Activated CD4-positive, alpha-beta T cell treated with anti-CD3 and anti-CD28 coated beads, Interleukin-2, amount 50 U/mL, for 1 hour (primary cell): ENCODE measurements at regions not wholly inside any gene's neighbourhood (a gene's known extent, or its start where the extent isn't known, plus 50 kb on each side); places are given as distances from the start of the nearest gene placed in this dataset.

ENCODE experiments used
- DNase-seq: peaks from one replicate; pipeline ENCODE4 v3.0.0-alpha.2; 2020

DNA sequence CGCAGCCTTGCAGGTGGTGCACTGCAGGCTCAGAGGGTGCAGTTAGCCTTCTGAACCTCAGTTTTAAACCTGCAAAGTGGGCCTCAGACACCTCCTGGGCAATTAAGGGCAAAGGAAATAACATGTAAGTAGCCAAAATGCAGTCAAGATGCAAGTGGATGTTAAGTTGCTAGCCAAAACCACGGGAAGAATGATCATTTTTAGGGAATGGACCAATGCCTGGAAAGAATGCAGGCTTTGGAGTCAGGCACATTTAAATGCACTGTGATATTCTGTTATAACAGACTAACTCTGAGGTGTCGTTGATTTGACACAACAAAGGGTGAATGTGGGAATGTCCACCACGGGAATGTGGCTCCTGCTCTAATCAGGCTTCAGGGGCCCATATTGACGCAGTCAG, 57.9 kb upstream of the PTGFRN start:
- no peak for DNase-seq

GRCh38 chr1:116852367-116852766, 57.3 kb upstream of the PTGFRN start:
- no peak for DNase-seq

DNA sequence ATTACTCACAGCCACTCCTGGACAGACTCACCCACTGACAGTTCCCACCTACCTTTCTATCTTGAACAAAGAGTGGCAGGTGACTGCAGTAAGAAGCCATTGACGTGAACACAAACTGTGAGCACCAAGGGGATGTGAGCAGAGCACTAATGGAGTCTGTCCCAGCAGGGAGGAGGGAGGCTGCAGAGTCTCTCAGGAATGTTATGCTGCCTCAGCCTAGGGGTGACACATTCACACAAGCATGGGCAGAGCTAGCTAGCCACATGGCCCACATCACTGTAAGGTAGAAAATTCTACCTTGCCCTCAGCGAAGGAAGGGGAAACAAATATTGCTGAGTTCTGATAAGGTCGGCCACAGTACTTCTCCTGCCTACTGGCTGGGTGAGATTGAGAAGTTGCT, 56.8 kb upstream of the PTGFRN start:
- no peak for DNase-seq

GRCh38 chr1:116853680-116854402, 55.9 kb upstream of the PTGFRN start:
- DNase-seq, result no peak

DNA sequence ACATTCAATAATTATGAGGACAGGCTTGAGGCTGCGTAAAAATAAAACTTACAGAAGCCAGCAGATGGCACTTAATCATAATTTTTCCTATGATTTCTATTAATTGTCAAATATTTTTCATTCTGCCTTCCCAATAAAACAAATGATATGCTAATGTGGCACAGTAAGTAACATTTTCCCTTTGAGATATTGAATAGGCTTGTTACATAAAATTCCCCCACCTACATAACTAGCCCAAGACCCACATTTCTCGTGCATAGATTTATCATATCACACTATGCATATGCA, 55.4 kb upstream of the PTGFRN start:
- DNase-seq, result no peak

DNA sequence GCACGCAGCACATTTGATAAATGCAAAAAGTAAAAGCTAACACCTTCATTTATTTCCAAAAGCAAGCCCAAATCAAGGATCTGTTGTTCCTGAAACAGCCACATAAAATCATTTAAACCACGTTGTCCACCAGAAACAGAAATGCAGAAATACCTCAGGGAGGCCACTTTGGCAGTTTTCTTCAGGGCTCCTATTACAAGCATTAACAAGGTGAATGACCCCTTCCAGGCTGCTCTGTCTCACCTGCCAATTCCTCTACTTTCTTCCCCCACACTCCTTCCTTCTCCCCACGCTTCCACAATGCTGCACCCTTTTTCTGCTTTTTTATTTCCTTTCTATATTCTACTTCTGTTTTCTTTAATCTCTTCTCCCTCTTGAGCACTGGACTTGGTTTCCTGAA, 55.0 kb upstream of the PTGFRN start:
- no peak for DNase-seq

GRCh38 chr1:116855191-116855619, 54.5 kb upstream of the PTGFRN start:
- DNase-seq, result no peak

GRCh38 chr1:116855773-116856201, 53.9 kb upstream of the PTGFRN start:
- no peak for DNase-seq

GRCh38 chr1:116856312-116856711, 53.4 kb upstream of the PTGFRN start:
- no peak for DNase-seq

DNA sequence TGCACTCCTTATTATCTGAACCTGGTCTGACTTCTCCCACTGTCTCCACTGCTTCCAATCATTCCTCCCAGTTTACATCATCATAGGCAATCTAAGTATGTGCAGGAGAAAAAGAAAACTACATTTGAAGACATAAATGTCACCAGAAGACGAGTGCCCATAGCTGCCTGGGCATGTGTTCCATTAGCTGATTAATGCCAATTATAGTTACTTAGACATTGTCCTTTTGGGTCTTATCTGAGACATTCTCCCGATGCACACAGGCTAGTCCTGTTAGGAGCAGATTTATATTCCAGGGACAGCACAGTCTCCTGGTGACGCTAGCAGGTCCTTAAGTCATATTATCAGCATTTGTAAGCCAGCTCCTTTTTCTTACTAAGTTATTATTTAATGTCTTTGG, 52.6 kb upstream of the PTGFRN start:
- DNase-seq, result no peak
